GM13977 (cell line): ENCODE measurements at regions not wholly inside any gene's neighbourhood (a gene's known extent, or its start where the extent isn't known, plus 50 kb on each side); places are given as distances from the start of the nearest gene placed in this dataset.
"Not testable (repeated sequence)": the region's sequence is repeated elsewhere in the genome, so short reads cannot be mapped to it uniquely, and the experiment has no call there.

Experiments
- DNase-seq: peaks from one replicate; pipeline ENCODE4 v3.0.0; 2012; ENCODE audit warnings: low spot score
- in situ Hi-C: fragments of 300-500 bp; cut with MboI; formaldehyde crosslinking; loops from one replicate; pipeline ENCODE4 v1.12.0; 2022; ENCODE audit warnings: low sequenced_read_pairs, low pct_unique_long_range_greater_than_20kb, mixed read lengths, inconsistent platforms; ENCODE audit not compliant: unreplicated experiment
- TF ChIP-seq, protein P1 (sequence below): IDR thresholded peaks from 2 replicates; pipeline ENCODE4 v1.5.1; 2012; ENCODE audit warnings: mild to moderate bottlenecking, control low read depth; ENCODE audit not compliant: insufficient read depth; ENCODE audit errors: extremely low read depth, missing control alignments

GRCh38 chr7:4352069-4352468 is 330.0 kb upstream of the FOXK1 start:
- in situ Hi-C loops, result no loop called here
- DNase-seq, result no peak
- TF ChIP-seq, protein P1, sequence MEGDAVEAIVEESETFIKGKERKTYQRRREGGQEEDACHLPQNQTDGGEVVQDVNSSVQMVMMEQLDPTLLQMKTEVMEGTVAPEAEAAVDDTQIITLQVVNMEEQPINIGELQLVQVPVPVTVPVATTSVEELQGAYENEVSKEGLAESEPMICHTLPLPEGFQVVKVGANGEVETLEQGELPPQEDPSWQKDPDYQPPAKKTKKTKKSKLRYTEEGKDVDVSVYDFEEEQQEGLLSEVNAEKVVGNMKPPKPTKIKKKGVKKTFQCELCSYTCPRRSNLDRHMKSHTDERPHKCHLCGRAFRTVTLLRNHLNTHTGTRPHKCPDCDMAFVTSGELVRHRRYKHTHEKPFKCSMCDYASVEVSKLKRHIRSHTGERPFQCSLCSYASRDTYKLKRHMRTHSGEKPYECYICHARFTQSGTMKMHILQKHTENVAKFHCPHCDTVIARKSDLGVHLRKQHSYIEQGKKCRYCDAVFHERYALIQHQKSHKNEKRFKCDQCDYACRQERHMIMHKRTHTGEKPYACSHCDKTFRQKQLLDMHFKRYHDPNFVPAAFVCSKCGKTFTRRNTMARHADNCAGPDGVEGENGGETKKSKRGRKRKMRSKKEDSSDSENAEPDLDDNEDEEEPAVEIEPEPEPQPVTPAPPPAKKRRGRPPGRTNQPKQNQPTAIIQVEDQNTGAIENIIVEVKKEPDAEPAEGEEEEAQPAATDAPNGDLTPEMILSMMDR, result no peak

GRCh38 chr7:4361774-4362173 is 320.3 kb upstream of the FOXK1 start:
- DNase-seq, result no peak
- in situ Hi-C loops, result no loop called here
- TF ChIP-seq, protein P1, result no peak

DNA sequence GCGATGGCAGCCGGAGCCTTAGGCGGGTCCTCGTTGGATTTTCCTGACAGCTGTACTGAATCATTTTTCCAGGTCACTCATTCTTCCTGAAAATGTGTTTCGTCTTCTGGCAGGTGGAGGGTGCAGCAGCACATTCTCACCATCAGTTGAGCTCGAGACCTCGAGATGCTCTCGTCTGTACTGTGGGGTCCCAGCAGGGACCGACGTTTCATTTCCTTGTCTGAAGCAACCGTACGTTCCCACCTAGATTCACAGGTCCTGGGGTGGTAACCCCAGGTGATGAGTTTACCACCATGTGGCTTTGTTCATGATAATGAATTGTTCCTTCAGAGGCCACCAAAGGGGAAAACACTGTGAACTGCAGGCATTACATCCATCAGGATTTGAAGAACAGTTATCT is 298.5 kb upstream of the FOXK1 start:
- TF ChIP-seq, protein P1, result no peak
- DNase-seq, result no peak
- in situ Hi-C loops, result no loop called here

DNA sequence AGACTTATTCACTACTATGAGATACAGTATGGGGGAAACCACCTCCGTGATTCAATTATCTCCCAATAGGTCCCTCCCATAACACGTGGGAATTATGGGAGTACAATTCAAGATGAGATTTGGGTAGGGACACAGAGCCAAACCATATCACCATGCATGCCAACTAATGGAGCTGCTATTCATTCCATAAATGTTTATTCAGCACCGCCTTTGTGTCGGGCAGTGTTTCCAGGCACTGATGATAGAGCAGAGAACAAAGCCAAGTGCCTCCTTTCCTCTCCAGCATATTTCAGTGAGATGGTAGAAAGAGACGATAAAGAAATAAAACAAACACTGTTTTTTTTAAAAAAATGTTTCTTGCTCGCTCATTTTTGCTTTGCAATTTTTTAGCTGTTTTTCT is 295.9 kb upstream of the FOXK1 start:
- DNase-seq, result no peak
- TF ChIP-seq, protein P1, result no peak
- in situ Hi-C loops, result no loop called here

GRCh38 chr7:4391103-4391502 is 291.0 kb upstream of the FOXK1 start:
- in situ Hi-C loops, DNase-seq: not testable (repeated sequence)

- in situ Hi-C loops, result no loop called here
- no peak for DNase-seq
- TF ChIP-seq, protein P1, result no peak
Observed at GRCh38 chr7:4394736-4395135, 287.4 kb upstream of the FOXK1 start.

GRCh38 chr7:4399121-4399520 is 283.0 kb upstream of the FOXK1 start:
- TF ChIP-seq, protein P1, result no peak
- in situ Hi-C loops, result no loop called here

More at GRCh38 chr7:4399121-4399520, 283.0 kb upstream of the FOXK1 start:
- no peak for DNase-seq
